Tibial artery (tissue), 4 donors: ENCODE measurements at regions not wholly inside any gene's neighbourhood (a gene's known extent, or its start where the extent isn't known, plus 50 kb on each side); places are given as distances from the start of the nearest gene placed in this dataset.
"Not testable (repeated sequence)": the region's sequence is repeated elsewhere in the genome, so short reads cannot be mapped to it uniquely, and the experiment has no call there.

Experiments used
- DNase-seq, 2 donors: peaks; one replicate each; pipeline ENCODE4 v3.0.0-alpha.2; 2019
- H3K27ac ChIP-seq, 2 donors: fragments of 200-600 bp; sonication (generic) in 1 of 2; 1 replicate in 1 of 2; 2 replicates in 1 of 2; pipeline ENCODE4 v1.5.1; 2018 to 2019; ENCODE audit warnings: mild to moderate bottlenecking in 1 of 2
- H3K27me3 ChIP-seq, 2 donors: fragments of 200-600 bp; sonication (generic) in 1 of 2; one replicate each; pipeline versions ENCODE4 v1.5.1 to v1.6.0; 2016 to 2019
- H3K36me3 ChIP-seq, 3 donors: fragments of 200-600 bp; sonication (generic) in 2 of 3; one replicate each; pipeline ENCODE4 v1.5.1; 2016 to 2019; ENCODE audit warnings: mild to moderate bottlenecking in 2 of 3
- H3K4me1 ChIP-seq, 4 donors: fragments of 200-600 bp; sonication (generic) in 2 of 4; 1 replicate in 3 of 4; 2 replicates in 1 of 4; pipeline ENCODE4 v1.5.1; 2016 to 2019
- H3K4me3 ChIP-seq, 2 donors: fragments of 200-600 bp; sonication (generic) in 1 of 2; 1 replicate in 1 of 2; 2 replicates in 1 of 2; pipeline ENCODE4 v1.5.1; 2018 to 2019; ENCODE audit warnings: mild to moderate bottlenecking in 2 of 2
- H3K9me3 ChIP-seq, 3 donors: fragments of 200-600 bp; sonication (generic) in 1 of 3; one replicate each; pipeline ENCODE4 v1.5.1; 2016 to 2019
- intact Hi-C: fragments of 100-400 bp; cut with DNase I; formaldehyde crosslinking; loops from one replicate; pipeline ENCODE4 v1.15.0; 2023; ENCODE audit warnings: low total_unique reads
- TF ChIP-seq, protein P1 (sequence below), 2 experiments: fragments of 200-600 bp in 1 of 2; fragments of 450-650 bp in 1 of 2; IDR thresholded peaks; one replicate each; pipeline ENCODE4 v1.5.1; 2017 to 2019; ENCODE audit warnings: antibody characterized with exemption in 2 of 2, mild to moderate bottlenecking in 1 of 2, moderate library complexity in 1 of 2

DNA sequence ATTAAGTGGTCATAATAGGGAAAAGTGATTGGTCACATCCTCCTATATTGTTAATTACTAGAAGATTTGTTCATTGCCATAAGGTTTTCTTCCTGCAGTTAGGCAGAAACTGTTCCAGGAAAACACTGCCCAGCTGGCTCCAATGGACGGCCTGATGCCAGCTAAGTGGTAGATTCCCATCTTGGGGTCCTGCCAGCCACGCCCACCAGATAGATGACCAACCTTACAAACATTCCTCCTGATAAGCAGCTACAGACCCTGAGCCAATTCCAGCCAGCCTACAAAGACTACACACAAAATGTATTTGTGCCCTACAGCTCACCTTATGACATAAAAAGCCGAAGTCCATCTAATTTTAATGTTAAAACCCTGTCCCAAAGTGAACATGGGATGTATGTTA, 685.9 kb upstream of the USP15 start:
- no peak for DNase-seq
- H3K27ac ChIP-seq, result no peak overlapping the region
- H3K36me3 ChIP-seq, result no peaks in the 10 kb centered on the region
- TF ChIP-seq, protein P1, sequence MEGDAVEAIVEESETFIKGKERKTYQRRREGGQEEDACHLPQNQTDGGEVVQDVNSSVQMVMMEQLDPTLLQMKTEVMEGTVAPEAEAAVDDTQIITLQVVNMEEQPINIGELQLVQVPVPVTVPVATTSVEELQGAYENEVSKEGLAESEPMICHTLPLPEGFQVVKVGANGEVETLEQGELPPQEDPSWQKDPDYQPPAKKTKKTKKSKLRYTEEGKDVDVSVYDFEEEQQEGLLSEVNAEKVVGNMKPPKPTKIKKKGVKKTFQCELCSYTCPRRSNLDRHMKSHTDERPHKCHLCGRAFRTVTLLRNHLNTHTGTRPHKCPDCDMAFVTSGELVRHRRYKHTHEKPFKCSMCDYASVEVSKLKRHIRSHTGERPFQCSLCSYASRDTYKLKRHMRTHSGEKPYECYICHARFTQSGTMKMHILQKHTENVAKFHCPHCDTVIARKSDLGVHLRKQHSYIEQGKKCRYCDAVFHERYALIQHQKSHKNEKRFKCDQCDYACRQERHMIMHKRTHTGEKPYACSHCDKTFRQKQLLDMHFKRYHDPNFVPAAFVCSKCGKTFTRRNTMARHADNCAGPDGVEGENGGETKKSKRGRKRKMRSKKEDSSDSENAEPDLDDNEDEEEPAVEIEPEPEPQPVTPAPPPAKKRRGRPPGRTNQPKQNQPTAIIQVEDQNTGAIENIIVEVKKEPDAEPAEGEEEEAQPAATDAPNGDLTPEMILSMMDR (IDR thresholded peaks at IDR 0.05), result no peak
- H3K4me1 ChIP-seq, result no peaks in the 10 kb centered on the region
- H3K4me3 ChIP-seq, result no peak overlapping the region
- no peaks in the 10 kb centered on the region for H3K9me3 ChIP-seq
- no peaks in the 10 kb centered on the region for H3K27me3 ChIP-seq
- intact Hi-C loops, result no loop called here

DNA sequence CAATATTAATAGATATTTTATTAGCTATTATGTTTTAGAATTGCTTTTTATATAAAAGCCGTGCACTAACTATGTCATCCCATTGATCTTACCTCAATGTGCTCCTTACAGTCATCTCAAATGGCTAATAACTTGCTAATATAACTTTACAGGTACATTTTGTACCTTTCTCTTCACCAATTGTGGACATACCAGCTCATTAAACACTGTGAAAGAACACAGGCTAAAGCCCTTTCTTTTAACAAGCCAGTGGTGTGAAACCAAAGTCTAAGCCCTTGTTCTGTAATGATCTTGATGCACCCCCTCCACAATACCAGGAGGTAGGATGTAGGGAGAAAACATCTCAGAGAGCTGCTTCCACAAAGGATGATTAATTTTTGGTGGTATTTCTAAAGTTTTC, 675.3 kb upstream of the USP15 start:
- no peak overlapping the region for H3K27ac ChIP-seq
- intact Hi-C loops, result no loop called here
- TF ChIP-seq, protein P1 (IDR thresholded peaks at IDR 0.05), result no peak
- H3K27me3 ChIP-seq, result no peaks in the 10 kb centered on the region
- no peaks in the 10 kb centered on the region for H3K36me3 ChIP-seq
- no peak overlapping the region for H3K4me3 ChIP-seq
- DNase-seq, result no peak
- peaks cover 0 to 9% (median 9%) of the 10 kb centered on the region in 3 donors for H3K9me3 ChIP-seq
- H3K4me1 ChIP-seq, result no peaks in the 10 kb centered on the region

DNA sequence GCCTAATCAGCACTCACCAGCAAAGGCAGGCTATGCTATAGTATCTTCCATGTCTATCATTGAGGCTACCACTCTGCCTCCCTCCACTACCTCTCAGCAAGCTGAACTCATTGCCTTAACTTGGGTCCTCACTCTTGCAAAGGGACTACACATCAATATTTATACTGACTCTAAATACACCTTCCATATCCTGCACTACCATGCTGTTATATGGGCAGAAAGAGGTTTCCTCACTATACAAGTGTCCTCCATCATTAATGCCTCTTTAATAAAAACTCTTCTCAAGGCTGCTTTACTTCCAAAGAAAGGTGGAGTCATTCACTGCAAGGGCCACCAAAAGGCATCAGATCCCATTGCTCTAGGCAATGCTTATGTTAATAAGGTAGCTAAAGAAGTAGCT, 669.3 kb upstream of the USP15 start:
- peaks cover 0 to 26% (median 19%) of the 10 kb centered on the region in 3 donors for H3K9me3 ChIP-seq
- H3K4me1 ChIP-seq, intact Hi-C loops, H3K27ac ChIP-seq, H3K36me3 ChIP-seq, H3K4me3 ChIP-seq, H3K27me3 ChIP-seq, DNase-seq: not testable (repeated sequence)

DNA sequence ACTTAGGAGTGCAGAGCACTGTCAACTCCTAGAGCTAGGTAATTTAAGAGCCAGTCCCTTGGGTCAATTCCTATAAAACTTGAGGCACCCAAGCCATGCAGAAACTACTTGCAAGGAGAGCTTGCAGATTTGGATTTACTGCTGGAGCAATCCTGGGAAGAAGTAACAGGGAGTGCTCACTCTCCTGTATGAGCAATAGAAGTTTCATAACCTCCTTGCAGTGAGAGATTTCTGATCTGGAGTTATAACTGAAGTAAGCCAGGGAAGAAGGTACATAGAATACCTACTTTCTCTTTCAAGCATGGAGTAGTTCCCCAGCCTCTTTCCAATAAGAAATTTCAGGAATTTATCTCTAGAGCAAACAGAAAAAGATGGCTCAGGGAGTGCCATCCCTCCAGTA, 650.1 kb upstream of the USP15 start:
- TF ChIP-seq, protein P1 (IDR thresholded peaks at IDR 0.05), result no peak

DNA sequence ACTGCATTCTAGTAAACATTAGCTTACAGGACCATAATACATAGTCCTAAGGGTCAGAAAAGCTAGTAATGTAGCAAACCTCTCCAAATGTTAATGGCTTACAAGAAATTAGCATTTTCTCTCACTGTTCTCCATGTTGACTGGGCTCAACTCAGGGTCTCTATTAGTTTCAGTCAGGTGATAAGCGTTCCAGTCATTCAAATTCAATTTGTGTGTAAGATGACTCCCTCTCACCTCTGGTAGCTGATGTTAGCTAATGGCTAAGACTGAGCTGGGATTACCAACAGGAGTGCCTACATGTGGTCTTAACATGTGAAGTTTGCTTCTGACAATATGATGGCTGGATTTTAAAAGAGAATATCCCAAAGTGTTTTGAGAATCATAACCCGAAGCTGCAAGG, 630.5 kb upstream of the USP15 start:
- DNase-seq, result no peak
- intact Hi-C loops, result no loop called here
- Histone ChIP-seq H3K36me3 (no peaks in the 10 kb centered on the region), H3K9me3 (no peaks in the 10 kb centered on the region), H3K4me3 (no peak overlapping the region), H3K4me1 (no peaks in the 10 kb centered on the region), H3K27ac (no peak overlapping the region), H3K27me3 (no peaks in the 10 kb centered on the region)
- TF ChIP-seq, protein P1 (IDR thresholded peaks at IDR 0.05), result no peak

More for the DNA sequence above, 650.1 kb upstream of the USP15 start:
- intact Hi-C loops, result no loop called here
- Histone ChIP-seq H3K4me1 (no peaks in the 10 kb centered on the region), H3K36me3 (no peaks in the 10 kb centered on the region), H3K27ac (no peak overlapping the region), H3K27me3 (no peaks in the 10 kb centered on the region), H3K4me3 (no peak overlapping the region), H3K9me3 (peaks cover 0 to 5% (median 0%) of the 10 kb centered on the region in 3 donors)
- no peak for DNase-seq

DNA sequence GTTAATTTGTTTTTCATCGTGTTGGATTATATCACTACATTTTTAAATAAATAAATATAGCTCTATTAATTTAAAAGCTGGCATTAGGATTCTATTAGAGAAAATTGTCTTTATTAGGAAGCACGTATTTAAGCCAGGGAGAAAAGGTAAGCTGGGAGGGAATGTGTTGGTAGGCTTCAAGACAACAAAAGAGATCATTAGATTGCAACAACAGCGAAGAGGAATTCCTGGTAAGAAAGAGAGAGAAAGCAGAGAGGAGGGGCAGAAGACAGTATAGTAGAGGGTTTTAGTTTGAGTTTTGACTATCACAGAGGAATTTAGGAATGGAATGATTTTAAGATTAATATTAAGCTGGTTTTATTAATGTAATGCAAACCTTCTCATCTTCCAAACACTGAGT, 613.6 kb upstream of the USP15 start:
- no peaks in the 10 kb centered on the region for H3K4me1 ChIP-seq
- no peaks in the 10 kb centered on the region for H3K27me3 ChIP-seq
- H3K36me3 ChIP-seq, result no peaks in the 10 kb centered on the region
- no peak overlapping the region for H3K4me3 ChIP-seq
- DNase-seq, result no peak
- TF ChIP-seq, protein P1 (IDR thresholded peaks at IDR 0.05), result no peak
- no peaks in the 10 kb centered on the region for H3K9me3 ChIP-seq
- intact Hi-C loops, result no loop called here
- H3K27ac ChIP-seq, result no peak overlapping the region
